ENCODE measurements at regions not wholly inside any gene's neighbourhood (a gene's known extent, or its start where the extent isn't known, plus 50 kb on each side); places are given as distances from the start of the nearest gene placed in this dataset.

DNA sequence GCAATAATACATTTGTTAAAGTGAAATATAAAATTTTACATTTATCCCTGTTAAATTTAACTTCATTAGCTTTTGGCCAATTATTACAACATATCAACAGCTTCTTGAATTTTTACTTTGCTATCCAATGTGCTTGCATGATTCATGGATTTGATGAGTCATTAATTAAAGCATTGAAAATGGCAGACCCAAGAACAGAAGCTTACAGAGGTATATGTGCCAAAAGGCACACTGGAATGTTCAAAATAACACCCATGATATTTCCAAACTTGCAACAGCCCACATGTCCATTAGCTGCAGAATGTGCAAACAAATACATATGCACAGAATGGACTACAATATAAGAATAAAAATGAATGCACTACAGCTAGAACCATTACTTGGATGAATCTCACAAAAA is 76.4 kb upstream of the MAN1A2 start:
- H3K36me3 ChIP-seq (ENCODE audit: insufficient read depth, low read length), result no peaks in the 10 kb centered on the region
- Mint-ChIP-seq H3K9me3 (peaks cover 0 to 2% (median 0%) of the 10 kb centered on the region in 8 donors), H3K36me3 (no peaks in the 10 kb centered on the region), H3K4me1 (no peaks in the 10 kb centered on the region), H3K27ac (no peak overlapping the region), H3K27me3 (peaks cover 3 to 4% of the 10 kb centered on the region in 2 donors), H3K4me3 (no peak overlapping the region)
- CTCF ChIA-PET (ENCODE audit: partially characterized antibody), result no interaction called here
- no peaks in the 10 kb centered on the region for H3K27me3 ChIP-seq (ENCODE audit: insufficient read depth, low read length)
- POLR2A ChIA-PET (ENCODE audit: partially characterized antibody), result no interaction called here
- no peaks in the 10 kb centered on the region for H3K4me1 ChIP-seq (ENCODE audit: insufficient read depth, low read length)
- intact Hi-C loops (cut with micrococcal nuclease), result no loop called here
- H3K9me3 ChIP-seq (ENCODE audit: control insufficient read depth in 1 of 2, low read length in 2 of 2), result no peaks in the 10 kb centered on the region
- no peak for DNase-seq
- no peak overlapping the region for H3K27ac ChIP-seq (ENCODE audit: low read depth, low read length)
- H3K4me3 ChIP-seq (ENCODE audit: low read length in 2 of 2), result no peak overlapping the region

DNA sequence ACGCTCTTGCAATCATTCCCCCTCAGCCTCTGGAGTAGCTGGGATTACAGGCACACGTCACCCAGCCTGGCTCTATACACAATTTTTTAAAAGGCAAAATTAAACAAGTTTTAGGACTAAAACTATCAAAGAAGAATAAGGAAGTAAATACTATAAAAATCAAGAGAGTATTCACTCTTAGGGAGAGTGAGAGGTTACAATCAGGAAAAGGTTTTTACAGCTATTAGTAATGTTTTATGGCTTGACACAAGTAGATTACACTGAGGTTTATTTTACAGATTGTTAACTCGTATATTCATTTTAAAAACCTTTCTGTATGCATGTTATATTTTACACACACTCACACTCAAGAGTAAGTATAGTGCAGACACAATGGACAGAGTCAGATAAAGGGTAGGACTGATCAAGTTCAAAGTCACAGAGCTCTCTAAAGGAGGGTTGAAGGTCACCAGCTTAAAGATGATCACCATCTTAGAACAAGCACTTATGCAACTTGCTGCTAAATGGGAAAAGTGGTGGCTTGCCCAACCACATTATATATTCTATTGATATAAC is 77.9 kb upstream of the MAN1A2 start:
- Histone ChIP-seq H3K9me3 (ENCODE audit: control insufficient read depth in 1 of 2, low read length in 2 of 2) (no peaks in the 10 kb centered on the region), H3K36me3 (ENCODE audit: insufficient read depth, low read length) (no peaks in the 10 kb centered on the region), H3K27me3 (ENCODE audit: insufficient read depth, low read length) (no peaks in the 10 kb centered on the region), H3K4me3 (ENCODE audit: low read length in 2 of 2) (no peak overlapping the region), H3K27ac (ENCODE audit: low read depth, low read length) (no peak overlapping the region), H3K4me1 (ENCODE audit: insufficient read depth, low read length) (no peaks in the 10 kb centered on the region)
- Mint-ChIP-seq H3K4me3 (no peak overlapping the region), H3K27ac (no peak overlapping the region), H3K9me3 (peaks cover 0 to 2% (median 0%) of the 10 kb centered on the region in 8 donors), H3K27me3 (peaks cover 1 to 3% of the 10 kb centered on the region in 2 donors), H3K36me3 (no peaks in the 10 kb centered on the region), H3K4me1 (no peaks in the 10 kb centered on the region)
- intact Hi-C loops (cut with micrococcal nuclease), result no loop called here
- DNase-seq, result no peak
- POLR2A ChIA-PET (ENCODE audit: partially characterized antibody), result no interaction called here
- CTCF ChIA-PET (ENCODE audit: partially characterized antibody), result interaction anchor here (0.8 kb wide), 1 partner anchor 12 kb away, joined by 3 read pairs; no protein-coding TSS in a partner anchor

- Histone ChIP-seq H3K4me3 (ENCODE audit: low read length in 2 of 2) (no peak overlapping the region), H3K36me3 (ENCODE audit: insufficient read depth, low read length) (no peaks in the 10 kb centered on the region), H3K27ac (ENCODE audit: low read depth, low read length) (no peak overlapping the region), H3K4me1 (ENCODE audit: insufficient read depth, low read length) (no peaks in the 10 kb centered on the region), H3K27me3 (ENCODE audit: insufficient read depth, low read length) (no peaks in the 10 kb centered on the region), H3K9me3 (ENCODE audit: control insufficient read depth in 1 of 2, low read length in 2 of 2) (no peaks in the 10 kb centered on the region)
- H3K27ac Mint-ChIP-seq, result no peak overlapping the region
- no peaks in the 10 kb centered on the region for H3K4me1 Mint-ChIP-seq
- intact Hi-C loops (cut with micrococcal nuclease), result no loop called here
- H3K27me3 Mint-ChIP-seq, result peaks cover 1 to 3% of the 10 kb centered on the region in 2 donors
- CTCF ChIA-PET (ENCODE audit: partially characterized antibody), result interaction anchor here (0.8 kb wide), 1 partner anchor 467 kb away, joined by 3 read pairs; no protein-coding TSS in a partner anchor
- POLR2A ChIA-PET (ENCODE audit: partially characterized antibody), result no interaction called here
- no peak overlapping the region for H3K4me3 Mint-ChIP-seq
- no peak for DNase-seq
- no peaks in the 10 kb centered on the region for H3K36me3 Mint-ChIP-seq
- peaks cover 0 to 2% (median 0%) of the 10 kb centered on the region in 8 donors for H3K9me3 Mint-ChIP-seq
Observed at GRCh38 chr1:117286562-117286961, 75.8 kb upstream of the VTCN1 start.

- Mint-ChIP-seq H3K4me1 (no peaks in the 10 kb centered on the region), H3K4me3 (no peak overlapping the region), H3K27ac (no peak overlapping the region), H3K27me3 (peaks cover 1 to 3% of the 10 kb centered on the region in 2 donors), H3K36me3 (no peaks in the 10 kb centered on the region), H3K9me3 (peaks cover 0 to 2% (median 0%) of the 10 kb centered on the region in 8 donors)
- ChIA-PET CTCF (ENCODE audit: partially characterized antibody) (interaction anchor here (0.8 kb wide), 1 partner anchor 468 kb away, joined by 3 read pairs; no protein-coding TSS in a partner anchor), POLR2A (ENCODE audit: partially characterized antibody) (no interaction called here)
- no peak overlapping the region for H3K27ac ChIP-seq (ENCODE audit: low read depth, low read length)
- H3K36me3 ChIP-seq (ENCODE audit: insufficient read depth, low read length), result no peaks in the 10 kb centered on the region
- no peak overlapping the region for H3K4me3 ChIP-seq (ENCODE audit: low read length in 2 of 2)
- DNase-seq, result no peak
- no peaks in the 10 kb centered on the region for H3K27me3 ChIP-seq (ENCODE audit: insufficient read depth, low read length)
- H3K4me1 ChIP-seq (ENCODE audit: insufficient read depth, low read length), result no peaks in the 10 kb centered on the region
- intact Hi-C loops (cut with micrococcal nuclease), result no loop called here
- no peaks in the 10 kb centered on the region for H3K9me3 ChIP-seq (ENCODE audit: control insufficient read depth in 1 of 2, low read length in 2 of 2)
Observed at GRCh38 chr1:117286145-117286544, 75.4 kb upstream of the VTCN1 start.

- H3K9me3 ChIP-seq (ENCODE audit: control insufficient read depth in 1 of 2, low read length in 2 of 2), result no peaks in the 10 kb centered on the region
- no peaks in the 10 kb centered on the region for H3K36me3 Mint-ChIP-seq
- no peak overlapping the region for H3K27ac Mint-ChIP-seq
- H3K9me3 Mint-ChIP-seq, result peaks cover 0 to 2% (median 0%) of the 10 kb centered on the region in 8 donors
- DNase-seq, result no peak
- no peaks in the 10 kb centered on the region for H3K4me1 ChIP-seq (ENCODE audit: insufficient read depth, low read length)
- no peaks in the 10 kb centered on the region for H3K4me1 Mint-ChIP-seq
- H3K4me3 ChIP-seq (ENCODE audit: low read length in 2 of 2), result no peak overlapping the region
- H3K36me3 ChIP-seq (ENCODE audit: insufficient read depth, low read length), result no peaks in the 10 kb centered on the region
- H3K27me3 ChIP-seq (ENCODE audit: insufficient read depth, low read length), result no peaks in the 10 kb centered on the region
- no peak overlapping the region for H3K4me3 Mint-ChIP-seq
- ChIA-PET POLR2A (ENCODE audit: partially characterized antibody) (no interaction called here), CTCF (ENCODE audit: partially characterized antibody) (no interaction called here)
- intact Hi-C loops (cut with micrococcal nuclease), result no loop called here
- no peak overlapping the region for H3K27ac ChIP-seq (ENCODE audit: low read depth, low read length)
- H3K27me3 Mint-ChIP-seq, result peaks cover 1 to 3% of the 10 kb centered on the region in 2 donors
Observed at GRCh38 chr1:117284399-117285215, 73.9 kb upstream of the VTCN1 start.

- peaks cover 0 to 4% (median 1%) of the 10 kb centered on the region in 8 donors for H3K9me3 Mint-ChIP-seq
- H3K36me3 Mint-ChIP-seq, result no peaks in the 10 kb centered on the region
- H3K4me3 Mint-ChIP-seq, result no peak overlapping the region
- peaks cover 2 to 3% of the 10 kb centered on the region in 2 donors for H3K27me3 Mint-ChIP-seq
- no peak overlapping the region for H3K27ac Mint-ChIP-seq
- Histone ChIP-seq H3K9me3 (ENCODE audit: control insufficient read depth in 1 of 2, low read length in 2 of 2) (no peaks in the 10 kb centered on the region), H3K4me1 (ENCODE audit: insufficient read depth, low read length) (no peaks in the 10 kb centered on the region), H3K27ac (ENCODE audit: low read depth, low read length) (no peak overlapping the region), H3K27me3 (ENCODE audit: insufficient read depth, low read length) (no peaks in the 10 kb centered on the region), H3K4me3 (ENCODE audit: low read length in 2 of 2) (no peak overlapping the region), H3K36me3 (ENCODE audit: insufficient read depth, low read length) (no peaks in the 10 kb centered on the region)
- H3K4me1 Mint-ChIP-seq, result no peaks in the 10 kb centered on the region
- POLR2A ChIA-PET (ENCODE audit: partially characterized antibody), result no interaction called here
- DNase-seq, result no peak
- intact Hi-C loops (cut with micrococcal nuclease), result no loop called here
- CTCF ChIA-PET (ENCODE audit: partially characterized antibody), result no interaction called here
Observed at GRCh38 chr1:117278531-117278930, 67.8 kb upstream of the VTCN1 start.

- Histone ChIP-seq H3K4me3 (ENCODE audit: low read length in 2 of 2) (no peak overlapping the region), H3K4me1 (ENCODE audit: insufficient read depth, low read length) (no peaks in the 10 kb centered on the region), H3K36me3 (ENCODE audit: insufficient read depth, low read length) (no peaks in the 10 kb centered on the region), H3K27ac (ENCODE audit: low read depth, low read length) (no peak overlapping the region), H3K27me3 (ENCODE audit: insufficient read depth, low read length) (no peaks in the 10 kb centered on the region), H3K9me3 (ENCODE audit: control insufficient read depth in 1 of 2, low read length in 2 of 2) (no peaks in the 10 kb centered on the region)
- DNase-seq, result no peak
- Mint-ChIP-seq H3K27me3 (peaks cover 4 to 9% of the 10 kb centered on the region in 2 donors), H3K36me3 (no peaks in the 10 kb centered on the region), H3K4me3 (no peak overlapping the region), H3K4me1 (no peaks in the 10 kb centered on the region), H3K9me3 (peaks cover 0 to 10% (median 4%) of the 10 kb centered on the region in 8 donors), H3K27ac (no peak overlapping the region)
- intact Hi-C loops (cut with micrococcal nuclease), result no loop called here
- POLR2A ChIA-PET (ENCODE audit: partially characterized antibody), result no interaction called here
- CTCF ChIA-PET (ENCODE audit: partially characterized antibody), result no interaction called here
Observed at GRCh38 chr1:117275055-117275454, 64.3 kb upstream of the VTCN1 start.
